ENCODE measurements at regions not wholly inside any gene's neighbourhood (a gene's known extent, or its start where the extent isn't known, plus 50 kb on each side); places are given as distances from the start of the nearest gene placed in this dataset.
A peak's percentile ranks its signal among the peaks of the same experiment; 100 is the strongest.
"Not testable (repeated sequence)": the region's sequence is repeated elsewhere in the genome, so short reads cannot be mapped to it uniquely, and the experiment has no call there.

DNA sequence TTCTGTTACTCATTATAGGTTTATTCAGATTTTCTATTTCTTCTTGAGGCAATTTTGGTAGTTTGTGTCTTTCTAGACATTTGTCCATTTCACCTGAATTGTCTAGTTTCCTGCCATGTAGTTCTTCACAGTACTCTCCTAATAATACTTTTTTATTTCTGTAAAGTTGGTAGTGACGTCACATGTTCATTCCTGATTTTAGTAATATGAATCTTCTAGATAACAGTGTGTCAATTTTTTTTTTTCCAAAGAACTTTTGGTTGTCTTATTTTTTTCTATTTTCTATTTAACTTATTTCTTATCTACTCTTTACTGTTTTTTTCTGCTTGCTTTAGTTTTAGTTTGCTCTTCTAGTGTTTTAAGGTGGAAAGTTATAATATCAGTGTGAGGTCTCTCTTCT is 197.3 kb upstream of the SHH start:
- Histone ChIP-seq H3K4me2 (ENCODE audit: insufficient read depth, low read length, poor library complexity, severe bottlenecking) (no peak overlapping the region), H3K18ac (ENCODE audit: low read length) (no peak overlapping the region), H3K27me3 (ENCODE audit: control insufficient read depth in 3 of 3, insufficient read depth in 3 of 3, low read depth in 1 of 3, low read length in 3 of 3) (no peaks in the 10 kb centered on the region), H2BK12ac (ENCODE audit: low read length) (no peak overlapping the region), H4K8ac (ENCODE audit: low read depth, low read length) (no peak overlapping the region), H3K9me3 (replicated peaks in 1 of 2; ENCODE audit: control insufficient read depth in 2 of 2, insufficient read depth in 1 of 2, low read depth in 1 of 2, low read length in 2 of 2) (peaks cover 0 to 4% of the 10 kb centered on the region in 2 donors), H3K79me1 (ENCODE audit: low read depth, low read length) (no peaks in the 10 kb centered on the region), H3K23ac (ENCODE audit: low read depth, low read length, poor library complexity) (no peak overlapping the region), H4K91ac (ENCODE audit: low read depth, low read length, poor library complexity) (no peak overlapping the region), H3K14ac (ENCODE audit: low read length) (no peak overlapping the region), H2AFZ (ENCODE audit: low read length) (no peak overlapping the region), H2BK5ac (ENCODE audit: low read length) (no peak overlapping the region), H3K9ac (ENCODE audit: low read depth, low read length, poor library complexity) (no peak overlapping the region), H2BK15ac (ENCODE audit: low read length) (no peak overlapping the region), H3K36me3 (replicated peaks in 1 of 2; ENCODE audit: control insufficient read depth in 2 of 2, insufficient read depth in 2 of 2, low read length in 2 of 2) (no peaks in the 10 kb centered on the region), H2BK120ac (ENCODE audit: low read depth, low read length) (no peak overlapping the region), H3K4ac (ENCODE audit: low read length) (no peak overlapping the region), H3K27ac (replicated peaks; ENCODE audit: low read length) (no peak overlapping the region), H3K4me3 (ENCODE audit: low read length in 2 of 2) (no peak overlapping the region), H3K4me1 (ENCODE audit: control insufficient read depth in 2 of 2, insufficient read depth in 1 of 2, low read depth in 1 of 2, low read length in 2 of 2) (no peaks in the 10 kb centered on the region), H2AK5ac (ENCODE audit: low read depth, low read length) (no peak overlapping the region)
- no peak for DNase-seq (ENCODE audit: low spot score)
- no CpG with 5 or more reads among the region's 1 CpG for WGBS, 2 donors (ENCODE audit: extremely low coverage in 2 of 2, insufficient read length in 2 of 2, insufficient replicate concordance in 1 of 2)

DNA sequence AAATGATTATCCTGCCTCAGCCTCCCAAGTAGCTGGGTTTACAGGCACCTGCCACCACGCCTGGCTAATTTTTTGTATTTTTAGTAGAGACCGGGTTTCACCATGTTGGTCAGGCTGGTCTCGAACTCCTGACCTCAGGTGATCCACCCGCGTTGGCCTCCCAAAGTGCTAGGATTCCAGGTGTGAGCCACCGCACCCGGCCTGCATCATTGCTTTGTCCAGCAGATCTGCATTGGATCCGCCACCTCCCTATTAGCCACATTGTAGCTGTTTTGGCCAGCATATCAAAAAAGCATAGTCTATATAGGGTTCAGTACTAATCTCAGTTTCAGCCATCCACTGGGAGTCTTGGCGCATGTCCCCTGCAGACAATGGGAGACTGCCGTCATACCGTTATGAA is 194.6 kb upstream of the SHH start:
- not testable (repeated sequence) for H3K4ac ChIP-seq (ENCODE audit: low read length); H3K4me3 ChIP-seq (ENCODE audit: low read length in 2 of 2); H3K27ac ChIP-seq (replicated peaks; ENCODE audit: low read length); H3K23ac ChIP-seq (ENCODE audit: low read depth, low read length, poor library complexity); H3K18ac ChIP-seq (ENCODE audit: low read length); H3K4me2 ChIP-seq (ENCODE audit: insufficient read depth, low read length, poor library complexity, severe bottlenecking); DNase-seq (ENCODE audit: low spot score); H3K27me3 ChIP-seq (ENCODE audit: control insufficient read depth in 3 of 3, insufficient read depth in 3 of 3, low read depth in 1 of 3, low read length in 3 of 3); H3K14ac ChIP-seq (ENCODE audit: low read length); H3K9me3 ChIP-seq (replicated peaks in 1 of 2; ENCODE audit: control insufficient read depth in 2 of 2, insufficient read depth in 1 of 2, low read depth in 1 of 2, low read length in 2 of 2); H2AFZ ChIP-seq (ENCODE audit: low read length); H2BK120ac ChIP-seq (ENCODE audit: low read depth, low read length); H3K4me1 ChIP-seq (ENCODE audit: control insufficient read depth in 2 of 2, insufficient read depth in 1 of 2, low read depth in 1 of 2, low read length in 2 of 2); H3K9ac ChIP-seq (ENCODE audit: low read depth, low read length, poor library complexity); H4K91ac ChIP-seq (ENCODE audit: low read depth, low read length, poor library complexity); H2BK5ac ChIP-seq (ENCODE audit: low read length); H3K79me1 ChIP-seq (ENCODE audit: low read depth, low read length); H4K8ac ChIP-seq (ENCODE audit: low read depth, low read length); H3K36me3 ChIP-seq (replicated peaks in 1 of 2; ENCODE audit: control insufficient read depth in 2 of 2, insufficient read depth in 2 of 2, low read length in 2 of 2); H2BK12ac ChIP-seq (ENCODE audit: low read length); H2BK15ac ChIP-seq (ENCODE audit: low read length)
- H2AK5ac ChIP-seq (ENCODE audit: low read depth, low read length) = peak overlapping the region; percentile 36
- WGBS, 2 donors (ENCODE audit: extremely low coverage in 2 of 2, insufficient read length in 2 of 2, insufficient replicate concordance in 1 of 2) = no CpG with 5 or more reads among the region's 11 CpGs

DNA sequence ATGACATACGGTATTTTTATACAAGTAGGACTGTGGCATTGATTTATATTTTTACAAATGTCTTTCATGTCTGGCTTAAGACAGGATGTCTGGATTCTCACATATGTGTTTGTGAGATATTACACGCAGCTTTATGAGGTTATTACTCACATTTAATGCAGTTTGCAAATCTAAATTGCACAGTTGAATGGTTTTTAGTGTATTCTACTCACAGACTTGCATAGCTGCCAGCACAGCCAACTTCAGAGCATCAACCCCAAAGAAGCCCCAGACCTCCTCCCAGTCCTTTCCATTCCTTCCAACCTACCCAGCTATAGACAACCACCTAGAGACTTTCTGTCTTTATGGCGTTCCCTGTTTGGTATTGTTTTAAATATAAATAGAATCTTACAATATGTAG is 193.8 kb upstream of the SHH start:
- Histone ChIP-seq H3K27me3 (ENCODE audit: control insufficient read depth in 3 of 3, insufficient read depth in 3 of 3, low read depth in 1 of 3, low read length in 3 of 3) (no peaks in the 10 kb centered on the region), H3K27ac (replicated peaks; ENCODE audit: low read length) (no peak overlapping the region), H2BK12ac (ENCODE audit: low read length) (no peak overlapping the region)

DNA sequence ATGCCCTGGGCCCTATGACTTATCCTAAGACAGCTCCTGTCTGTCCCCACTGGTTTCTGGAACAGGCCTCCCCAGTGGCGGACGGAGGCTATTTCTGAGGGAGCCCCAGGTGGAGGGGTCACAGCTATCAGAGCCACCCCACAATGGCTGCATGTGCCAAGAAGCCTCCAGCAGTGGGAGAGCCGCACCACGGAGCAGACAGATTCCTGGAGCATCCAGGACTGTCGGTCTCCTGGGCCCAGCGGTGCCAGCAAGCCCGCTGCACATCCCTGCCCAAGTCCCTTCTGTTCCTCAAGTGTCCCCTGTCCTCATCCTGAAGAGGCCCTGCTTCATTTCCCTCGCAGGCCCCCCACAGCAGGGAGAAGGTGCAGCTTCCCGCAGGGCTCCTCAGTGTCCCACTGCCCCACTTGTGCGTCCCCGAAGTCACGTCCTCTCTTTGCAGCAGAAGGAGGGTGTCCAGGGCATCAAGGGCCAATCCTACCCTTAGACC is 193.0 kb upstream of the SHH start:
- no peak overlapping the region for H3K14ac ChIP-seq (ENCODE audit: low read length)
- H3K9ac ChIP-seq (ENCODE audit: low read depth, low read length, poor library complexity) = no peak overlapping the region
- H3K18ac ChIP-seq (ENCODE audit: low read length) = peak overlapping the region; percentile 39
- peaks cover 2% of the 10 kb centered on the region for H3K79me1 ChIP-seq (ENCODE audit: low read depth, low read length)
- no peak overlapping the region for H2BK15ac ChIP-seq (ENCODE audit: low read length)
- H2AFZ ChIP-seq (ENCODE audit: low read length) = no peak overlapping the region
- H3K4me1 ChIP-seq (ENCODE audit: control insufficient read depth in 2 of 2, insufficient read depth in 1 of 2, low read depth in 1 of 2, low read length in 2 of 2) = peaks cover 0 to 1% of the 10 kb centered on the region in 2 donors
- H2BK5ac ChIP-seq (ENCODE audit: low read length) = no peak overlapping the region
- H3K36me3 ChIP-seq (replicated peaks in 1 of 2; ENCODE audit: control insufficient read depth in 2 of 2, insufficient read depth in 2 of 2, low read length in 2 of 2) = no peaks in the 10 kb centered on the region
- peak overlapping the region; percentile 10 for H3K23ac ChIP-seq (ENCODE audit: low read depth, low read length, poor library complexity)
- H3K4me3 ChIP-seq (ENCODE audit: low read length in 2 of 2) = no peak overlapping the region
- H2BK120ac ChIP-seq (ENCODE audit: low read depth, low read length) = no peak overlapping the region
- no peak overlapping the region for H3K4me2 ChIP-seq (ENCODE audit: insufficient read depth, low read length, poor library complexity, severe bottlenecking)
- no peaks in the 10 kb centered on the region for H3K27me3 ChIP-seq (ENCODE audit: control insufficient read depth in 3 of 3, insufficient read depth in 3 of 3, low read depth in 1 of 3, low read length in 3 of 3)
- no peak overlapping the region for H3K27ac ChIP-seq (replicated peaks; ENCODE audit: low read length)
- no CpG with 5 or more reads among the region's 12 CpGs for WGBS, 2 donors (ENCODE audit: extremely low coverage in 2 of 2, insufficient read length in 2 of 2, insufficient replicate concordance in 1 of 2)
- H4K8ac ChIP-seq (ENCODE audit: low read depth, low read length) = no peak overlapping the region
- H3K4ac ChIP-seq (ENCODE audit: low read length) = no peak overlapping the region
- DNase-seq (ENCODE audit: low spot score) = no peak
- no peak overlapping the region for H4K91ac ChIP-seq (ENCODE audit: low read depth, low read length, poor library complexity)
- H2AK5ac ChIP-seq (ENCODE audit: low read depth, low read length) = peak overlapping the region; percentile 24
- peaks cover 0 to 4% of the 10 kb centered on the region in 2 donors for H3K9me3 ChIP-seq (replicated peaks in 1 of 2; ENCODE audit: control insufficient read depth in 2 of 2, insufficient read depth in 1 of 2, low read depth in 1 of 2, low read length in 2 of 2)
- no peak overlapping the region for H2BK12ac ChIP-seq (ENCODE audit: low read length)

More for the DNA sequence above, 193.8 kb upstream of the SHH start:
- Histone ChIP-seq H3K14ac (ENCODE audit: low read length) (no peak overlapping the region), H2BK120ac (ENCODE audit: low read depth, low read length) (no peak overlapping the region), H3K9ac (ENCODE audit: low read depth, low read length, poor library complexity) (no peak overlapping the region), H2BK5ac (ENCODE audit: low read length) (no peak overlapping the region), H4K91ac (ENCODE audit: low read depth, low read length, poor library complexity) (no peak overlapping the region), H3K23ac (ENCODE audit: low read depth, low read length, poor library complexity) (no peak overlapping the region), H2AFZ (ENCODE audit: low read length) (no peak overlapping the region), H2AK5ac (ENCODE audit: low read depth, low read length) (no peak overlapping the region), H3K4me2 (ENCODE audit: insufficient read depth, low read length, poor library complexity, severe bottlenecking) (no peak overlapping the region), H3K9me3 (replicated peaks in 1 of 2; ENCODE audit: control insufficient read depth in 2 of 2, insufficient read depth in 1 of 2, low read depth in 1 of 2, low read length in 2 of 2) (peaks cover 0 to 4% of the 10 kb centered on the region in 2 donors), H3K36me3 (replicated peaks in 1 of 2; ENCODE audit: control insufficient read depth in 2 of 2, insufficient read depth in 2 of 2, low read length in 2 of 2) (no peaks in the 10 kb centered on the region), H3K79me1 (ENCODE audit: low read depth, low read length) (peaks cover 2% of the 10 kb centered on the region), H3K4me1 (ENCODE audit: control insufficient read depth in 2 of 2, insufficient read depth in 1 of 2, low read depth in 1 of 2, low read length in 2 of 2) (peaks cover 0 to 1% of the 10 kb centered on the region in 2 donors), H3K4ac (ENCODE audit: low read length) (no peak overlapping the region), H2BK15ac (ENCODE audit: low read length) (no peak overlapping the region), H3K18ac (ENCODE audit: low read length) (no peak overlapping the region), H3K4me3 (ENCODE audit: low read length in 2 of 2) (no peak overlapping the region), H4K8ac (ENCODE audit: low read depth, low read length) (no peak overlapping the region)
- WGBS, 2 donors (ENCODE audit: extremely low coverage in 2 of 2, insufficient read length in 2 of 2, insufficient replicate concordance in 1 of 2) = no CpG with 5 or more reads among the region's 3 CpGs
- DNase-seq (ENCODE audit: low spot score) = no peak
